ENCODE measurements at regions not wholly inside any gene's neighbourhood (a gene's known extent, or its start where the extent isn't known, plus 50 kb on each side); places are given as distances from the start of the nearest gene placed in this dataset.
"Not testable (repeated sequence)": the region's sequence is repeated elsewhere in the genome, so short reads cannot be mapped to it uniquely, and the experiment has no call there.

DNA sequence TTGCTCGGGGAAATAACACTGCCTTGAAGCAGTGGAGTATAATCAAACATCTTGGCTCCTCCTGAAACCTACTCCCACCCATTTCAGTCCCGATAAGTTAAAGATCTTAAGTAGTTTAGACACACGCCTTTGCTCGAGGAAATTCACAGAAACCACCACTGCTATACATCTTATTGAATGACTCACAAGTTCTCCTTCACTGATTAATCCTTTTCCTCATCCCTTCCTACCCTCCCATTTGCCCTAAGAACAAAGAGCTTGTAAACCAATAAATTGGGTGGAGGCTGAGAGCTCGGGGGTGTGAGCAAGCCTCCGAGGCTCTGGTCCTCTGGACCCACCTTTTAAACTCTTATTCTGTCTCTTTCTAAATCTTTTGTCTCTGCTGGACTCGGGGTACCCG lies 86.5 kb downstream of the XCL2 start:
- DNase-seq (ENCODE audit: low read depth in 2 of 3, low spot score in 2 of 3): not testable (repeated sequence)

DNA sequence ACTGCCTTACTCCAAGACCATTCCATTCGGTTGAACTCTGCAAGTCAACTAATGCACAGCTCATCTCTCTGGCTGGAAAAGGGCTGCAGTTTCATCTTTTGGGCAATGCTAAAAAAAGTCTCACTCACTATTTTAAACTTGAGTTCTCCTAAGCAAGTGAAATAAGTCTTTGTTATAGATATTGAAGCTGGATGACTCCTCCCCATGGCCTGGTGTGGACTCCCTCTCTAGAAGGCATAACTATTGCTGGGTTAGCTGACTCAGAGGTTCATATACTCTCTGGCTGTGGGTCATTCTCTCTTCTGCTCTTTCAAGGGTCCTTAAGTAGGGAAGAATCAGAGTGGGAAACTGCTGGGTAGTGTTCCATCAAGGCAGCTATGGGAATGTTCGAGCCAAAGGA lies 88.0 kb downstream of the XCL2 start:
- DNase-seq (ENCODE audit: low read depth in 2 of 3, low spot score in 2 of 3): no peak

DNA sequence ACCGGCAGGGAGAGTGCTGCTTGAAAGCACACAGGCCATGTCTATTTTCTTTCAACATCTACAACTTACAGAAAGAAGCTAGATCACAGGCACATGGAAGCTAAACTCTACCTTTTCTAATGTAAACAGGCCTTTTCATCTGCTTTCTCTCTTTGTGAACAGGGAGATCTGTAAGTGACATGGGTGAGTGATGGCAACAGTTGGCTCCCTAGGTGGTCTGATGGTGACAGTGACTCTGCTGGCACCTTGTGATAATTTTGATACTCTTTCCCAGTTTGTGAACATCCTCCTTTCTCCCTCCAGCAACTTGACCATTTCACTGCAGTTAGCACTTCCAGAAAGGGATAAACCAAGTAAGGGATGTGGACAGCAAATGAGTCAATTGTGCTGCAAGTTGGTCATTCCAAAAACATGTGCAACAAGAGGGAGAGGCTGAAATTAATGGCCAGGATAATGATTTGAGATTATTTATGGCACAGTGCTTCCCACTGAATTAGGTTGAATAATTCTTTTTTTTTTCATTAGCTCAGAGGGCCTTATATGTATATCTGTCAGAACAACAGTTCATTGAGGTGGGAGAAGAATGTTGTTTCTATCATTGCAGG lies 89.5 kb downstream of the XCL2 start:
- DNase-seq (ENCODE audit: low read depth in 2 of 3, low spot score in 2 of 3): no peak

DNA sequence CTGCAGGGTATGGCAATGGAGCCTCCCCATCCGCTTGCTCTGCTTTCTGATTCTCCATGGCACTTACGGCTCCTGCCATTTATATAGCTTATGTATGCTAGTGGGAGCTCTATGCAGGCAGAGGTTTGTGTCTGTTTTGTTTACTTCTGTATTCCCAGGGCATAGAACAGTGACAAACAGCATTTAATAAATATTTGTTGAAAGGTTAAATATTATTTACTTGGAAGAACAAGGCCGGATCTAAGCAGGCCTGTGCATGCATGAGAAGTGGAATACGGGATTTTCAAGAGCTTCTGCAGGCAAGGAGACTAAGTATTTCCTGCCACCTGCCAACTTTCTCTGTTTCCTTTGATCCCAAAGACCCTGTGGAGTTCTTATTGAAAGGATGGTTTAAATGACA lies 90.7 kb downstream of the XCL2 start:
- DNase-seq (ENCODE audit: low read depth in 2 of 3, low spot score in 2 of 3): no peak

DNA sequence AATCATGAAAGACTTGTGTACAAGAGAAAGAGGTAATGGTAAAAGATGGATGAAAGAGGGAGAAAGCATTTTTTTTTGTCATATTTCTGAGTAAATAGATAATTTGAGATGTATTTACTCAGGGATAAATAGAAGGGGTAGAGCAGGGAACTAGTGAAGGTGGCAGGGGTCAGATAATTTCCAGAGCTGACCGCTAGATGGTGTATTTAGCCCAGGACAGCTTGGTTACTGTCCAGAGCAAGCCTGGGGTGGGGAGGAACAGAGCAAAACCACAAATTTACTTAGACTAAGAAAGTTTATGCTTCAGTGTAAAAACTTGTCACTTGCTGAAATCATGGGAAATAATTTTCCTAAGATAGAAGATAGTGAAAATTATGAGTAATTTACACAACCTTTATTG lies 91.5 kb downstream of the XCL2 start:
- DNase-seq (ENCODE audit: low read depth in 2 of 3, low spot score in 2 of 3): no peak

DNA sequence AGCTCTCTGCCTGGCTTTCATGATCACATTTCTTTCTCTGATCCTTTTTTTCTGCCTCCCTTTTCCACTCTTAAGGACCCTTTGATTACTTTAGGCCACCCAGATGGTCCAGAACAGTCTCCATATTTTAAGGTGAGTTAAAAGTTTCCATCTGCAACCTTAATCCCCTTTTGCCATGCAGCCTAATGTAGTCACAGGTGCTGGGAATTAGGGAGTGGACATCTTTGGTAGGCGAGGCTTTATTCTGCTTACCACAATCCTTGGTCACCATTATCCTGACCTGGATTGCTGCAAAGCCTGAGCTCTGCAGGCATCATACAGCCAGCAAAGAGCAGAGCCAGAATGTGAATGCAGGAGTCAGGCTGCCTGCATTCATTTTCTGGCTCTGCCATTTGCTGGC lies 95.9 kb downstream of the XCL2 start:
- no peak for DNase-seq (ENCODE audit: low read depth in 2 of 3, low spot score in 2 of 3)

DNA sequence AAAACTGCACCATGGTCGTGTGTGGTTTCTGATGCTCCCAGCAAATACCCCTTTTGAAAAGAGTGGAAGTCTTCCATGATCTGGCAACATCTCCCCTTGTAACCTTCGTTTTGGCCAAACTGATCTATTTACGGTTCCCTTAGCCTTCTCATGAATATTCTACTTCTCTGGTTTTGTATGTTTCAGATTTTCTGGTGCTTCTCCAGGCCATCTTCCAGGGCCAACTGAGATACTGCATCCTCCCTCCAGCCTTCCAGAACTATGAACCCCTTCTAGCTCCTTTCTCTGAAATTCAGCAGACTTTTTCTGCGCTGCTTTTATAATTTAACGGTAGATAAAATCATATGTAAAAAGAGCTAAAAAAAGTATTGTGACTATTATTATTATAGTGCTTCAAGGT lies 97.7 kb downstream of the XCL2 start:
- DNase-seq (ENCODE audit: low read depth in 2 of 3, low spot score in 2 of 3): no peak

DNA sequence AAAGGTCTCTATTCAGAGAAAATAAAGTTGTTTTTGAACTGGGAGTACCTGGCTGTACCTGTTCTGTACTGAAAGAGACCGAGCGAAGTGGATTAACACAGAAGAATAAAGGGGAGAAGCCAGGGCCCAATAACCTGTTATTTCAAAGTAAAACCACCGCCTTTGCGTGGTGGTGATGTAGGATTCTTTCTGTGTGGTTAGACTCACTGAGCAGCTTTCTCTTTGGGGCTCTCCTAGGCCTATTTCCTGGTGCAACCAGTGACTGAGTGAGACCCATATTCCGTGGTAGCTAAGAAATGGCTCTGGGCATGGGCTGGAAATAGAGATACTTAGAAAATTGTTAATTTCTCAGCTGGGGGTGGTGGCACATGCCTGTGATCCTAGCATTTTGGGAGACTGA lies 99.9 kb downstream of the XCL2 start:
- DNase-seq (ENCODE audit: low read depth in 2 of 3, low spot score in 2 of 3): no peak

DNA sequence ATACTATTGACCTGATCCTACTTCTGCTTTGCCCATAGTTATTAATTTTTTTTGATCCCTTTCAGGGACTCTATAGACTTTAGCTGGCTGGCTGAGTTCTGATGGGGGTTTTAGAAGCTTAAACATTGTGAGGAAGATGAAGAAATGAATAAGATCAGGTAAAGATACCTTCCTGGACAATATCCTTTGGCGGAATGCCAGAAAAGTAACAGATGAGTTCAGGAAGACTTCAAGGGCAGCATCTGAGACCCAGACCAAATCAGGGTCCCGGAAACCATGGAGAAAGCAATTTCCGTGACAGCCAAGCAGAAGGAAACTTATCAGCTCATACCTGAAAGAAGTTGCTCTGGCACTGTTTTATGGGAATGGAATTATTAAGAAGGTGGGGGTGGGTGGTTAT lies 100.4 kb downstream of the XCL2 start:
- DNase-seq (ENCODE audit: low read depth in 2 of 3, low spot score in 2 of 3): no peak

DNA sequence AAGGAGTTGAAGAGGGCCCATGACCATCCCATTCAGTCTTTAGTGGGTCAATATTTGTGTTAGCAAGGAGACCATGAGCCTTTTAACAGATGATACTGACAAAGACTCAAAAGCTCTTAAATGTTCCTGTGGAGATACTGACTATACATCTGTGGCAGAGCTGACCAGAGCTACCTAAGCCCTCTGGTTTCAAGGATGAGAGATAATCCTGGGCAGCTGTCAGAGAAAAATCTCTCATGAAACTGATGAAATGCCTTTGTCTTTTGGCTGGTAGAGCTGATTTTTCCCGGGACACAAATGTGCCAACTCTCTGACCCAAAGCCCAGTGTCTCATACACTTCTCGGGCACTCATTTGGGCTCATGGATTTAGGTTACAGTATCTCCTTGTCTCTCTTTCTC lies 100.9 kb downstream of the XCL2 start:
- DNase-seq (ENCODE audit: low read depth in 2 of 3, low spot score in 2 of 3): no peak

DNA sequence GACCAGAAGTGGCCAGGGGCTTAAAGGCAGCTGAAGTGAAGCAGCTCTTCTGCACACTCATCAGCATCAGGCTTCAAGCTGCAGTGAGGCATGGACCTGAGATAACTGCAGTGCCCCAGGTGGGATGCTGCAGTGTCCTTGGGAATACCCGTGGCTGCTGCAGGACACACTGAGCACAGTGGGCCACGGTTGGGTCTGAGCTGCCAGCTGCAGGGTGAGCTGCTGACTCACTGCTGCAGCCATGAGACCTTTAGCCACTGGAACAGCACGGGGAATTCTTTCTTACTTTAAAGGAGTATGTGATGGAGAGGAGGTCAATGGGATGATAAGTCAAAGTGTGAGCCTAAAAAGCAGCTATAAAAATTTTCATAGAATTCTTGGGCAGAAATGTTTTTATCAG lies 102.1 kb downstream of the XCL2 start:
- no peak for DNase-seq (ENCODE audit: low read depth in 2 of 3, low spot score in 2 of 3)

DNA sequence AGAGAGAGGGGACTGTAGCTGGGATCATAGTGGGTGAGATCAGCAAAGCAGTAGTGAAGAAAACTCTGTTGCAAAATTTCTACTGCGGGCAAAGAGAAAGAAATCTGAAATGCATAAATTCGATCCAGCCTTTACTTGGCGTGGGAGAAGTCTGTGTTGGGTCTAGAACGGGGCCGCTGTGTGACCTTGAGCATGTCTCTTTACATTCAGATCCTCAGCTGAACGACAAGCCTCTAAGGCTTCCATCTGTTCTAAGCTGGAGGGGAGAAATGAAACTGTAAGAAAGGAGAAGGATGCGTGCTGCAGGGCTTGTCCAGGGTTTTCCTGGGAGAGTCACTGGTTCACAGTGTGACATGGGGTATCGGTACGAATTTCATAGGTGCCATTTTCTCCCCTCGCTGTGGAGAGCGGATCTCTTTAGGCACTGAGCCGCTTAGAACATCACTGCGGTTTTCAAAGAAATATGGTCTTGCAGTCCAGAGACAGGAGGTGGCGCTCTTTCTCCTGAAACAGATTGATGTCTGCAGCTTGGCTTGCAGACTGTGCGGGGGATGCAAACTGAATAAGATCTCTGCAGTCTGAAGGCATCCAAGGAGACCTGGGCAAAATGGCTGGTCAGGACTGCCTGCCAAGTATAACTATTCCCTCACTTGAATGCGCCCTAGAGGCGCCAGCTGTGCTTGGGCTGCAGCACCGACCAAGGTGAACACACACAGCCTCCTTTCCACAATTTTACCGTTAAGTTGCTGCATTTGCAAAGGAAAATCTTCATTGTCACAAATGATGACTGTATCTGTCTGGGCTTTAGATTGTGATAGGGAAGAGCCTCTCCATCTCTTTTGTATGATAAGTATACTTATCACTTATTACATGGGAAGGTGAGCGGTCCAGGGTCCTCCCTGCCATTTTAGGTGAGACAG lies 104.1 kb downstream of the XCL2 start:
- peak; percentile 56 to 66 (median 57) for DNase-seq (ENCODE audit: low read depth in 2 of 3, low spot score in 2 of 3)

DNA sequence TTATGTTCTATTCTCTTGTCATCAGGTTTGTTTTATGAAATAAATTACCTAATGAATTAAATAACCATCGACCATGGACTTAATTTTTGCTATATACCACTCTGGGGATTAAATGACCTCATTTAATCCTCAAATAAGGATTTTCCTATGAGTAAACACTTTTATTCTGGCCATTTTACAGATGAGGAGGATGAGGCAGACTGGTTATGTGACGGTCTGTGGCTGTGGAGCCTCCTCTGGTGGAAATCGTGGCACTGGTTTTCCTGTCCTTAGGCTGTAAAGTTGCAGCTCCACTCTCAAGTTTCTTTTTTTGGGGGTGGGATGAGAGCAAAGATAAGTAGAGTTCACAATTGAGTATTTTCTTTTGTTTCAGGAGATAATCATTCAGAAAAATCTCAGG lies 105.2 kb downstream of the XCL2 start:
- no peak for DNase-seq (ENCODE audit: low read depth in 2 of 3, low spot score in 2 of 3)

DNA sequence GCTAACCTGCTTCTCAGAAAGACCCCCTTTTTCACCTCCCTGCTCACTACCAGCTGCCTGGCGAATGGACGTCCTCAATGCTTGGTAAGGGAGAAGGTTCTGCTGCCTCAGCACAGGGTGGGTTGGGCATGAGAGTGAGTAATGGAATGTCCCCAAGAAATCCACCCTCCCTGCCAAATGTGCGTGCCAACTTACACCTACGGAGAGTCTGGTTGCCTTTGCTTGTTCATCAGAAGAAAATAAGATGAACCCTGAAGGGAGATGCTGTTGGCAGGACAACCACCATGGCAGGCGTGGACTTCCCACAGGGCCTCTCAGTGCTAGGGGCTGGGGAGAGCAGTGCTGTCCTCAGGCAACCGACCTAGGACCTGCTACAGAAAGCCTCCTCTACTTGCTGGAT lies 106.0 kb downstream of the XCL2 start:
- DNase-seq (ENCODE audit: low read depth in 2 of 3, low spot score in 2 of 3): no peak

DNA sequence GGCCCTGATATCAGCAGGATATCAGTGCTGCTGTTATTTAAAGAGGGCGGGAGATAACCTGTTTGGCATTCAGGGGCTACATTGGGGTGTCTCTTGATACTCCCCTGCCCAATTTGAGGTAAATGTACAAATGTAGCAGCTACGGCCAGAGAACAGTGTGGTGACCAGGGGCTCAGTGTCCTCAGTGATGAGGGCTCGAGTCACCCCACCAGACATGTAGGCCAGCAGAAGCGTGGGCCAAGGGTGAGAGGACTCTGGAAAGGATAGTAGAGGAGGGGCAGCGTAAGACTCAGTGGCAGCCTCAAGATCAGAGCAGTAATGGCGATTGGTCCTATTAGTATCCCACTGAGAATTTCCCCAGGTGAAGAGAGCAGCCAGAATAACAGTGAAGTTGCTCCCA lies 108.4 kb downstream of the XCL2 start:
- DNase-seq (ENCODE audit: low read depth in 2 of 3, low spot score in 2 of 3): no peak

DNA sequence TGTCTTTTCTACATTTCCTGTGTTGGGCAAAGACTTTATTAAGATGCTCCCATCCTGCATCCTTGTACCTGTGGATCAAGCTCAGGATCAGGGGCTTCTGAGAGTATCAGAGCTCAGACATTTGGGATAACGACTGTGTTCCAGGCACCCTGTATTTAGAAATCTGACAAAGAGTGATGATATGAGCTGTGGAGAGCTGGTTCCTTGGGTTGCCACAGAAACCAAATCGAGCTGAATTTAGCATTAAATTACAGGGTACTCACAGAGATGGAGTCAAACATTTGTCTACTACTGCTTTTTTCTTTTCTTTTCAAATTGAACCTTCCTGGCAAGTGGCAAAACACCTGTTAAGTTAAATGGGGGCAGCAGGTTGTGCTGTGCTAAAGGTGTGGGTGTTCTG lies 110.6 kb downstream of the XCL2 start:
- no peak for DNase-seq (ENCODE audit: low read depth in 2 of 3, low spot score in 2 of 3)

DNA sequence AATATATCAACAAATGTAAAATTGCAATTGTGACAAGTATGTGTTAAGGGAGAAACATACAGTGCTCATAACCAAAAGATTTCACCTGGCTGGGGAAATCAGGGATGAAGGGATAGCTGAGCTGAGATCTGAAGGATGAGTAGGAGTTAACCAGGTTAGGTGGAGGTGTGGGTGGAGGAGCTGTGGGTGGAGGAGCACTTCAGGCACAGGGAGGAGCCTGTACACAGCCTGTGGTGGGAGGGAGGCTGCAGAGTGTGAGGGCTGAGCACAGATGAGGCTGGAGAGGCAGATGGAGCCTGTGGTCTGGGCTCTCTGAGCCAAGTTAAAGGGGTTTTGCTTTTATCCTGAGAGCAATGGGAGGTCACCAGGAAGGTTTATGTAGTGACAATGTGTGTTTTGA lies 111.9 kb downstream of the XCL2 start:
- DNase-seq (ENCODE audit: low read depth in 2 of 3, low spot score in 2 of 3): no peak

DNA sequence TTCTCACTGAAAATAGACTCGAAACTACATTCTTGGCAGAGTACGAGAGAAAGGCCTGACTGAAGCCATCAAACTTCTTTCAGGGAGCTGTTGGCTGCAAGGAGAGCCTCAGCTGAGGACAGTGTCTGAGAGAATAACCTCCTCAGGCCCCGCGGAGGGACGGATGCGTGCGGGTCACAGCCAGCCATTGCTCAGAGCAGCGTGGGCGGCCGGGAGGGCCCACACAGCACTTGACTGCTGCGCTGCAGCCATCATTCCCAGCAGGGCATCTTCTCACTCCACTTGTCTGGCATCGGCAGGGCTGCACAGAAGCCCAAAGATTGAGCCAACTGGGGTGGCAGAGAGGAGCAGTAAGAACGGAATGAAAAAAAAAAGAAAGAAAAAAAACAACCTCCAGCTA lies 113.5 kb downstream of the XCL2 start:
- no peak for DNase-seq (ENCODE audit: low read depth in 2 of 3, low spot score in 2 of 3)

DNA sequence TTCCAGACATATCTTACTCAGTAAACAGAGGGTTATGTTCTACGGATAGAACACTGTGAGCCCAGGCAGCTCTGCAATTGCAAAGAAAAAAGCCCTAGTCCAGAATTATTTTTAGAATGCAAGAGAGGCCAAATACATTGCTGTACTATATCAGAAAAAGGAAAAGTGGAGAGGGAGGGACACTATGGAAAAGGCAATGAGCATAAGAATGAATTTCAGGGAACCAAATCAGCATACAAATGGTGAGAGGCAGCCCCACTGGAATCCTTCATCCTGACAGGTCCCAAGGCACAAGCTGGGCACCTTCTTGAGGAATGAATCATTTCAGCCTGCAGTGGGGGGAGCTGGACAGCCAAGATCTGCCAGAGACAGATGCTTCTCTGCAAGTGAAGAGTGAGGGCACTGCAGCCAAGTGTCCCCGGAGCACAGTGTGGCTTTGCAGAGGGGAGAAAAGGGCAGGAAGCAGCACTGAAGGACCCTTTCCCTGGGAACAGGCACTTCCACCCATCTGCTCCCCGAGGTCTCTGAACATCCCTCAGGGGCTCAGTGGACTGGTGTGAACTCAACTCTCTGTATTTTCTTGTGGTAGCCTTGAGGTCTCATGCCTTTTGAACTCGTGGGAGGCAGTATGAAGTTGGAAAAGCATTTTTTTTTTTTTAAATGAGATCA lies 115.6 kb downstream of the XCL2 start:
- no peak for DNase-seq (ENCODE audit: low read depth in 2 of 3, low spot score in 2 of 3)

DNA sequence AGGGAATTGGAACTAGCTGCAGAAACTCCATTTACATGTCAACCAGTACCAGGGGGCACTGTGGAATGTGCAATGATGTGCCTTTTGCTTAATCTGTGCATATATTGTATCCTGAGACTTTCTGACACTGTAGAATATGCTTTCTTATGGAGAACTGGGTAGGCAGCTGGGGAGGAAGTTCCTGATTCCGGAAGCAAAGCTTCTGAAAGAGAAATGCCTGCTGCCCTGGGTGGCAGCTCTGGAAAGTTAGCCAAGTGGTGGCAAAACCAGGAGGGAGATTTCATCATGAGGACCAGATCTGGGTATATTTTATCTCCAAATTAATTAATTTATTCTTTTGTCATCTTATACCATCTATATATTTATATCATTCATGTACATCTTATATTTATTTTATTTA lies 116.7 kb downstream of the XCL2 start:
- no peak for DNase-seq (ENCODE audit: low read depth in 2 of 3, low spot score in 2 of 3)

DNA sequence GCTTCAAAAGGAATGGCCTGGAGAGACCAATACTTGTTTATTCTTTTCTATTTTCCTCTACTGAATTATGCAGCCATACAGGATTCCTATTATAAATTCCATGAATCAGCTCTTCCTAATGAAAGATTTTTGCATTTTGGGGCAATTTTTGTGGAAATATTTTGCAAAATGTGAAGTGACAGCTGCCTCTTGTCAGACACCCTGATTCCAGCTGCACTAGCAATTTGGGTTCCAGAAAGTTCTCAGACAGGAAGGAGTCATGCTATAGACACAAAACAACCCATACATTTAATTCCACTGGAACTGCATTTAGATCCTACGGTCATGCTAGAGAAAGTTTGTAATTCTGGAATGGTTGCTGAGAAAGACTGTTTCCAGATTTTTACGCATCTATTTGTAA lies 119.5 kb downstream of the XCL2 start:
- DNase-seq (ENCODE audit: low read depth in 2 of 3, low spot score in 2 of 3): no peak

DNA sequence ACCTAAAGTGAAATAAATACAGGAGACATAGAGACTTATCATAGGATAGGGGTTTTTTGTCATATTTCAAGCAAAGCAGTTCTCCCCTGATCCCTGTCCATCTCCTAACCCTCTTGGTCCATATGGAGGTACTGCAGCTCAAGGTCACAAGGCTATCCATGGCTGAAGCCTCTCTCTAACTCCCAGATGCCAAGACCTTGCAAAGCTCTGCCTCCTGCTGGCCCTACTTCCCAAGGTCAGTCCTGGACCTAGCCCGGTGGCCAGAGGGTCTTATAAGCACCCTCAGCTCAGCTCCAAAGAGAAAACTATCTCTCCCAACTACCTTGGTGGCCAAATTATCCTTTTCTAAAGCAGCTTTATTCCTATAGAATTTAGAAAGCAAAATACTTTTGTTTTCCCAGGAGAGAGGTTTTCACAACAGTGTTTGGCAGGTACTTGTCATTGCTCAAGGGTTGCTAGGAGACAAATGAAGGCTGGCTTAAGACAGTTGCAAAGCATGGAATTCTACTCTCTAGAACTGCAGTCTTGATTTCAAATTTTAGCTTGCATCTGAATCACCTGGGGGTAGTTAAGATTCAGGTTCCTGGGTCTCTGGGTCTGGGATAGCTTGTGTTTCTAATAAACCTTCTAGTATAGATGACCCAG lies 121.5 kb downstream of the XCL2 start:
- no peak for DNase-seq (ENCODE audit: low read depth in 2 of 3, low spot score in 2 of 3)
